Activated CD8-positive, alpha-beta memory T cell treated with anti-CD3 and anti-CD28 coated beads, Interleukin-2, amount 50 U/mL, for 4 hours (primary cell): ENCODE measurements at regions not wholly inside any gene's neighbourhood (a gene's known extent, or its start where the extent isn't known, plus 50 kb on each side); places are given as distances from the start of the nearest gene placed in this dataset.

ENCODE experiments used
- DNase-seq: peaks from one replicate; pipeline ENCODE4 v3.0.0-alpha.2; 2020

DNA sequence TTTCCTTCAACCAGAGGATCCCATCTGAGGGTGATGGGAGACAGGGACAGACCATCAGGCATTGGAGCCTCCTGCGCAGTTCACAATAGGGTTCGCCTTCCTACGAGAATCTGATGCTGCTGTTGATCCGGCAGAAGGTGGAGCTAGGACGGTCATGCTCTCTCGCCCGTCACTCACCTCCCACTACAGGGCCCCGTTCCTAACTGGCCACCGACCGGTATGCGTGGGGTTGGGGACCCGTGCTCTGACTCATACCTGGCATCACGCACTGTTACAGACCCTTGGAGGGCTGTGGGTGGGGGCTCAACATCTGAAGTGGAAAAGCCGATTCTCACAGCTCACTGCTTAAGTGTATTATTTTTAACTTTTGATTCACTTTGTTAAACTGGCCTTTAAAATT, 402.3 kb downstream of the BRD1 start:
- DNase-seq: no peak

DNA sequence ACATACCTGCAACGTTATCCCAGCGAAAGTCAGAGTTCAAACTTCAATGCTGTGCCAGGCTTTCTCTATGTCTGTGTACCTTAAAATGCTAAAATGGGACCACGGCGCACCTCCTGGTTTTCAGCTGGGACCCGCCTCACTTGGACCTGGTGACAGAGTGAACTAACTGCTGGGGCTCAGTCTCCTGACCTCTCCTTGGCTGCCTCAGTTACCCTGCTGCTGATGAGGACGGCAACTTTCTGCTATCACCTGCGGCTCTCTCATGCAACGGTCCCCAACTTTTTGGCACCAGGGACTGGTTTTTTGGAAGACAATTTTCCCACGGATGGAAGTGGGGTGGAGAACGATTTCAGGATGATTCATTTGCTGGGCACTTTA, 402.8 kb downstream of the BRD1 start:
- DNase-seq: no peak

DNA sequence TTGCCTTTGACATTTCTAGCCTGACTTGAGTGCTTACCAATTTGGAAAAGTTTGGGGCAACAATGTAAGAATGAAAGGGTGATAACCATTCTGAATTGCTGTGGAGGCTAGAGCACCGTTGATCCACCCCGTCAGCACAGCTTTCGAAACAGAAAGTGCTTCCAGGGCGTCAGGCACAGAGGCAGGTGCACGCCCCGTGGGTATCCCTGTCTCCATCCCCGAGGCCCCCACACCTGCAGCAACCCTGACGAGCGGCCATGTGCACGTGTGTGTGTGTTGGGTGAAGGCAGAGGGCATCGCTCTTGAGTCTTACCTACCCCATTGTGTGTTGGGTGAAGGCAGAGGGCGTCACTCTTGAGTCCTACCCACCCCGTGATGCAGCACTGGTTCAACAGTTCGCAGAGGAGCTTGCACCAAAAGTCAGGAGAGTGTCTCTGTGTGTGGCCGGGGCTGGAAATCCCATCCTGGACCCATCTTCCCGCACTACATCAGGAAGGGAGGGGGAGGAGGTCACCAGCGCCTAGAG, 404.5 kb downstream of the BRD1 start:
- no peak for DNase-seq

DNA sequence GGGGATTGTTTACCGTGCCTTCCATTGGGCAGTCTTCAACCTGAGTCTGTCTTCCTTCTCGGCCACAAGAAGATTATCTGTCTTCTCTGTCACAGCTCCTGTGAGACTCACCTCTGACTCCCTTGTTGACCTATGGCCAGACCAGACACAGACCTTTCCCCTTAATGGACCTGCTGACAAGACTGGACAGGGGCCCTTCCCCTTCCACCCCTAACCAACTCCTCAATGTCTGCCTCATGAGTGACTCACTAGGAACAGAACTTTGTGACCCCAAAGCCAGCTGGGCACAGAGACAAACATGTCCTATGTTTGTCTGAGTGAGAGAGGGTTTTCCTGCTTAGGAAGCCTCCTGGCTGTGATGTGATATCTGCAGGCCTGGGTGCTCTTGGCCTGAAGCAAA, 405.0 kb downstream of the BRD1 start:
- DNase-seq: no peak

DNA sequence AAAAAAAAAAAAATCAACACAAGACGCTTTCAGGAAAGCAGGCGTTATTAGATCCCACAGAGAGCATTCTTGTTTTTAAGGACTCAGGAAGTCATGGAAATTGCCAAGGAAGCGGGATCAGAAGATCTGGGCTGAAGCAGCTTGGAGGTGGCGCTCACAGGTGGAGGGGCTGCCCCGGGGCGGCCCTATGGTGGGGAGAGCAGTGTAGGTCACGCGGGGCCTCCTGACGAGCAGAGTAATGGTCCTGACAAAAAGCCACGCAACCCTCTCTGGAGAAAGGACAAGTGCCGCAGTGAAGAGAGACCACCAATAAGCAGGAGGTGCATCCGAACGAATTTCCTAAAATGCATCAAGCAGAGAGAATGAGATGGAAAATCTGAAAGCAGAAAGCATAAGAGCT, 407.0 kb downstream of the BRD1 start:
- no peak for DNase-seq

DNA sequence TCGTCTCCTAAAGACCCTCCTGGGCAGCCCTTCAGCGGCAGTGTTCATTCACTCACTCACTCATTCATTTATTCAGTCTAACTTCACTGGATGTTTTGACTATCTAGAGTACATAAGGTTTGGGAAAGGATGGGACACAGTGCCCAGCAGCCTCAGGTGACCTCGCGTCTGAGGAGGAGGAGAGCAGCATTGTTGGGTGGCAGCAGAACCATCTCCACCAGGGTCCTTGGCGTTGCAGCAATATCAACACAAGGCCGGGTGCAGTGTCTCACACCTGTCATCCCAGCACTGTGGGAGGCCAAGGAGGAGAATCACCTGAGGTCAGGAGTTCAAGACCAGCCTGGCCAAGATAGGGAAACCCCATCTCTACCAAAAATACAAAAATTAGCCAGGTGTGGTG, 408.0 kb downstream of the BRD1 start:
- DNase-seq: no peak

DNA sequence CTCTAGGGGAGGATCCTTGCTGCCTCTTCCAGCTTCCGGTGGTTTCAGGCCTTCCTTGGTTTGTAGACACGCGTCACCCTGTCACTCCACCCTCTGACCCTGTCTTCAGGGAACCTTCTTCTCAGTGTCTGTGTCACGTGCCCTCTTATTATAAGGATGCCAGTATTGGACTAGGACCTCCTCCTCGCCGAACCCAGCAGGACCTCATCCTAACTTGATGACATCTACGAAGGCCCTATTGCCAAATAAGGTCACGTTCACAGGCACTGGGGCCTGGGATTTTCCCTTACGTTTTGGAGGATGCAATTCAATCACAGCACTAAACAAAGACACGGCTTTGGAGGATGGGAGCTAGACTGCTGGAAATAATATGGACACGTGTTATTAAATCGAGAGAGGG, 408.7 kb downstream of the BRD1 start:
- no peak for DNase-seq

DNA sequence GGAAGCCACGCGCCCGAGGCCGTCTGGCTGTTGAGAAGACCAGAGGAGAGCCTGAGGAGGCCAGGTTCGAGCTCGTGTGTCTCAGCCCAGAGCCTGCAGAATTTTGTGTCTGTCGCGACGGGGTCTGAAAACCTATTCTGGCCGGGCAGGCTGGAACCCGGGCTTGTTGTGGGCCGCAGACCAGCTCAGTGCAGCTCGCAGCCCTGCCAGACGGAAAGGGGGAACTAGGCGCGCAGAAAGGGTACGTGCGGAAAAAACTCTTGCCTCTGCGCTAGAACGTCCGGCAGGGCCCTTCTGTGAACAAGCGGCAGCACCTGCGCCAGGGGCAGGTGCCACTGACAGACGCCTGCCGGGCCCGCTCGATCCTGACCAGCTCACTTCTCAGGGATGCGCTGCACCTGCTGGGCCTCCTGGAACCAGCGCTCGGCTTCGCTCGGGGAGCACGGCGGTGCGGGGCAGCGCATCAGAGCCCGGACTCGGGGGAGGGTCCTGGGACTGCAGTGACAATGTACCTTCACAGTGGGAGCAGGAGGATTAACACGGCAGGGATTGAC, 409.3 kb downstream of the BRD1 start:
- no peak for DNase-seq

DNA sequence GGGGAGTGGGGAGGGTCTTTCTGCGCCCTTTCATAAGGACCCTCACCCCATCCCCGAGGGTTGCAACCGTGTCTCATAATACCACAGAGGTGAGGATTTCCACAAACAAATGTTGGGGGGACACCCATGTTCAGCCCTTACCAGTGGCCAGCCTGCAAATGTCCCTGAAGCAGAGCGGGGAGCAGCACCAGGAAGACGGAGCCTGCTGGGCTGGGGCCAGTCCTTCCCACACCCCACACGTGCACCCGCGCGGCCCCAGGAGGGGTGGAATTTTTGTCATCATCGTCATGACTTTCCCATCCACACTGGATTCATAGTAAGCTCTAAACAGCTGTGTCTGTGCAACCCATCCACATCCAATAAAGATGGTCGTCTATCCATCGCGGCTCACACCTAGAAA, 409.8 kb downstream of the BRD1 start:
- no peak for DNase-seq

DNA sequence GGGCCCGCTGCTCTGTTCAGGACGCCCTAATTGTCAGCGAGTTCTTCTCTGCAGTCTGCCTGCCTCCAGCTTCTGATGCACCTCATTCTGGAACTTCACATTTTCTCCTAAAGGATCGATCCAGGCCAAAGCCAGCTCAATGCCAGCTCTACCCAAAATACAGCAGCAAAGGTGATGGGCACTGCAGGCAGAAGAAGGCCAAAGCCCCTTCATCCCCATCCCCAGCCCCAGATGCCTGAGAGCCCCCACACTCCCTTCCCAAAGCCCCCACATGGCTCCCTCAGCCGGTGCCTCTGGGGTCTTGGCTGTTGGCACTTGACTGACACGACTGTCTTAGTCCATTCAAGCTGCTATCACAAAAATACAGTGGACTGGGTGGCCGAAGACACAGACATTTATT, 410.3 kb downstream of the BRD1 start:
- no peak for DNase-seq

DNA sequence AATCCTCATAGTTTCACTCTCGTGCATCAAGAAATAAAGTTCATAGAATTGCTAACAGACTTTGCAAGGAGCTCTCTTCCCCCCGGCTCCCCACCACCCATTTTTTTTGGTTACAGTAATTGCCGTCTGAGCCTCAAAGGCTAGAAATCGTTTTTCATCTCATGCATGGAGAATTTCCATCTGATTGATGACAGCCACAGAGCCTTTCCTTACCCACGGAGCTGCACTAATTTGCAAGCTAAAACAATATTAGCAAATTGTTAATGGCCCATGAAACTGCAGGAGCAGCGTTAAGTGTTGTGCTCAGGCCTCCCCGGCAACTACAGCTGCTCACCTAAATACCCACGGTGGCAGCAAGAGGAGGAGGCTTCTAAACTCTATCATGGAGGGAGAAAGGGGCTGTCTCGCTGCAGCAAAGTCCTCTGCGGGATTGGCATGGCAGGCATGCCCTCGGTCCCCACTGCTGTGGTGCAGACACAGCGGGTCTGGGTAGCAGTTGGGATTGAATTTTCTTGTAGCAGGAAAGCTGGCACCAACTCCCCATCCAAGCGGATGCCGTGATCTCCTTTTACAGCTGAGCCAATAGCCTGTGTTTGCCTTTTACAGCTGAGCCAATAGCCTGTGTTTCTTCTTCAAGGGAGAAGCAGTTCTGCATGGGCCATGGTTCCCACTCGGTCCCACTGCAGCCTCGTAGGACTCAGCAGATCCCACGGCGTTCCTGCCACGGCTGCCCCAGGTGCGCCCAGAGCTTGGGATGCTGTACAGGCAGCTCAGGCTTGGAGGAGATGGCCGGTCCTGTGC, 412.3 kb downstream of the BRD1 start:
- DNase-seq: no peak

DNA sequence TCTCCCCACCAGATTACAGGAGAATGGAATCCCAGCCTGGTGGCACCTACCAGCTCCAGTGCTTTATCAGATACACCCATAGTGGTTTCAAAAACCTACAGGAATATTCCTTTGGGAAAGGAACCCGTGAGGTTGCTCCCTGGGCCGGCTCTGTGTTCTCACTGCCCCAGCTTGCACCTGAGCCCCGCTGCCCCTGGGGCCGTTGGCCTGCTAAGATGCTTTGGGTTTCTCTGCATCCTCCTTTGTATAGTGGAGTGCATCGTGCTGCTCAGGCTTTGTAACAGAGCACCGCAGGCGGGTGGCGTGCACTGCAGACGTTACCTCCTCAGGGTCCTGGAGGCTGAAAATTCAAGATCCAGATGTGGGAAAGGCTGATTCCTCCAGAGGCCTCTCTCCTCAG, 414.1 kb downstream of the BRD1 start:
- no peak for DNase-seq

DNA sequence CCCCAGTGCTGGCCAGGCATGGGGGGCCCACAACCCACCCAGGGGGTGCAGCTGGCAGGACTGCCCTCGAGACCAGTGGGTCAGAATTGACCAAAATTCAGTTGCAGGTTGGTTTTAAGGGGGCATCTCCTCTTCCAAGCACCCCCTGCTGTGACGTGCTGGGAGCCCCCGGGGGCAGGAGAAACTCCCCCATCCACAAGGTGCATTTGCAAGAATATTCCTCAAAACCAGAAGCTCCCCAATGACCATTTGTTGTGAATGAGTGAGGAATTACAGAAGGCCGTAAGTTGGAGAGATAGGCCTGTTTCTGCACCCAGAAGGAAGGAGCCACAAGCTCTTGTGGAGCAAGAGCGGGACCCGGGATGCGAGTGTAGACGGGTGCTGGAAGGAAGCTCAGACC, 414.5 kb downstream of the BRD1 start:
- no peak for DNase-seq

DNA sequence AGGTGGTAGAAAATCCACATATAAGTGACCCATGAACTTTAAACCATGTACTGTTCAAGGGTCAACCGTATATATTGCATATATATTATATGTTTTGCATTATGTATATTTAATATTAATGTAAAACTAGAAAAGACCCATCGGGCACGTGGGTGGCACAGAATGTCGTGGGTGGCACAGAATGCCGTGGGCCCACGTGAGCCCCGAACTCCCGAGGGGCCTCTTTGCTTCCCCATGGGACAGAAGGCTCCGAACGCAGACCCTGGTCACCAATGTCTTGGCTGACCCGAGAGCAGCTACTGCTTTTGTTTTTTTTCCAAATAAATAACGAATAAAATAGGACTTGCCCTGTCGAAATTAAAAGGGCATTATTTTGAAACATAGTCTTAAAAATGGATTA, 415.4 kb downstream of the BRD1 start:
- no peak for DNase-seq

DNA sequence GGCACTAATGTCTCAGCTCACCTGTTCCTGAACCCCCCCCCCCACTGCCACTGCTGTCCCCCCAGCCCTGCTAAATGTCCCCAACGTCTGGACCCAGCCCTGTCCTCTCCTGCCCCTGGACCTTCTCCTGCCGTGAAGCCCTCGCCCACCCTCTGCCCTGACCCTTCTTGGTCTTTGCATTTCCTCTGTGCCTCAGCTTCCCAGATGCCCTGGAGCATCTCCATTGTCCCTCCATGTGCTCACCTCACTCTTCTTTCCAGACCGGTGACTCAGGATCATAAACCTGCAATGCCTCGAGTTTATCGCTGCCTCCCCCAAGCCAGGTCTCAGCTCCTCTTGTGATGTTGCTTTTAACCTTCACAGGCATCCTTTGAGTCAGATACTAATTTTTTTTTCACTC, 416.4 kb downstream of the BRD1 start:
- DNase-seq: no peak

DNA sequence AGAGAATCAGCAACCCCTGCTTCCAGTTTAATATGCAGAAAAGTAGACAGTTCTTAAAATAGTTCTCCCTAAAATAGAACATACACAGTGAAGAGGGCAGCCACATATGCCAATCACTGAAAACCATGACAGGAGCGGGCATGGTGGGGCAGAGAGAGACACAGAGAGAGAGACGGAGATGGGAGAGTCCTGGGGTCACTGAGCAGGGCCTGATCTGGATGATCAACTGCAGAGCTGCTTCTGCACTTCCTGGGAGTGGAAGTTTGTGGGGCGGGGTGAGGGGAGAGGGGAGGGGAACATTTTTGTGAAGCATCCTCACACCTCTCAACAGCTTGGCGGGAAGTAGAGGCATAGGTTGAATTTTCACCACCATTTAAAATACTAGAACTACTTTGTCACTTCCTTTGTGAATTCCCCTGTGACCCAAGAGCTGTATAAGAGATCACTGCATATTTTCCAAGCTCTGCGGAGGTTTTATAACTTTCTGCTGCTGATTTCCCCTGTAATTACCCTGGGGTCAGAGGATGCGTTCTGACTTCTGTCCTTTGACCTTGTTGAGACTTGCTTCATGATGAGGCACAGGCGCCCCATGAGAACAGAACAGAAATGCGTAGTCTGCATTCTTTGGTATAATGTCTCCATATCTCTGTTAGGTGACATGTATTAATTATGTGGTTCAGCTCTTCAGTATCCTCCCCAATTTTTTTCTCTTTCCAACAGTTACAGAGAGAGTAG, 419.4 kb downstream of the BRD1 start:
- no peak for DNase-seq

DNA sequence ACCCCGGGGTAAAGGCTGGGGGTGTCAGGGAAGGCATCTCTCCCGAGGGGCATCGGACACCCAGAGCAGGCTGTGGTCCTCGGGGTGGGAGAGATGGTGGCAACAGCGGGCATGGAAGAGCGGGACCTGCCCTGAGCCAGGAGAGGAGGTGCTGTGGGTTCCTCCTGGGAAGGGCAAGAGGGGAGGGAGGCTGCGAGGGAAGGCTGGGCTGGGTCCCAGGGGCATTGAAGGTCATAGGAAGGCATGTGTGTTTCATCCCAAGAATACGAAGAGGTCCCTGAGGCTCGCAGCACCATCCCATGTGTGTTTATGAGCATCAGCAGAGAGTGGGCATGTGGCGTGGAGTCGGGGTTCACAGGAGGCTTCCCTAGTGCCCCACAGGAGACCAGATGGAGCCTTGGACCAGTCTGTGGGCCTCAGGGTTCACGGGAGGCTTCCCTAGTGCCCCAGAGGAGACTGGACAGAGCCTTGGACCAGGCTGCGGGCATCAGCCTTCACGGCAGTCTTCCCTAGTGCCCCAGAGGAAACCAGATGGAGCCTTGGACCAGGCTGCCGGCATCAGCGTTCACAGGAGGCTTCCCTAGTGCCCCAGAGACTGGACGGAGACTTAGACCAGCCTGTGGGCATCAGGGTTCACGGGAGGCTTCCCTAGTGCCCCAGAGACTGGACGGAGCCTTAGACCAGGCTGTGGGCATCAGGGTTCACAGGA, 420.6 kb downstream of the BRD1 start:
- no peak for DNase-seq

DNA sequence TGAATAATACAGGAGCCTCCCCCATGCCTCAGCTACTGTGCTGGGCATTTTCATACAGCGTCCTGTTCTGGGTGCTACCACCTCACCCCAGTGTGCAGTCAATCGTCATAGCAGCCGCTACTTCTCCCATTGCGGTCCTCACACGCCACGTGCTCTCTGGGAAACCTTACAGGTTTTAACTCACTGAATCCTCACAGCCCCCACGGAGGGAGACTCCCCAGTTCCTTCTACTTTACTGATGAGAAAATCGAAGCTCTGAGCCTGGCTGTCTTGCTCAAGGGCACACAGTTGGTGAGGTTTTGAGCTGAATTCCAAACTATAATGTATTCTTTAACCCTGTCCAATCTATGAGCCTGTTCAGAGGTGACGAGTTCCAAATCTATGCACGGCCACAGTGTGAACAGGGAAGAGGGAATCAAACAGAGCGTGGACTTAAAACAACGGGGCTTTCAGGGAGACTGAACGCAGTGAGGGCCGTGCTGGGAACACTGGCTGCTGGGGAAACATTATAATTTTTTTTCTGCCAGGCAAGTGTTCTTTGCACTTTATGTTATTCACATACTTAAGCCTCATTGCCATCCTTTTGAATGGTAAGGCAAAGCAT, 421.5 kb downstream of the BRD1 start:
- no peak for DNase-seq

DNA sequence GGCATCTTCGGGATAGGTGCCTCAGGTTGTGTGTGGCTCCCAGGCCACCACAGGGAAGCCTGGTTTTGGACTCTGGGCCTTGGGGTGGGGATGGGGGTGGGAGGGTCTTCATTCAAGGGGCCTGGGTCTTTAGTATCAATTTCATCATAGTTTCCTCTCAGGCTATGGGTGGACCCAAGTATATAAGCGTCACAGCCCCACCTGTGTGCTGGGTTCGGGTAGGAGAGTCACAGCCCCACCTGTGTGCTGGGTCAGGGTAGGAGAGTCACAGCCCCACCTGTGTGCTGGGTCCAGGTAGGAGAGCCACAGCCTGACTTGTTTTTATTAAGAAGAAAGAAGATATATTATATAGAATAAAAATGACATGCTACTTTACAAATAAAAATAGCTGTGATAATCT, 422.1 kb downstream of the BRD1 start:
- no peak for DNase-seq

DNA sequence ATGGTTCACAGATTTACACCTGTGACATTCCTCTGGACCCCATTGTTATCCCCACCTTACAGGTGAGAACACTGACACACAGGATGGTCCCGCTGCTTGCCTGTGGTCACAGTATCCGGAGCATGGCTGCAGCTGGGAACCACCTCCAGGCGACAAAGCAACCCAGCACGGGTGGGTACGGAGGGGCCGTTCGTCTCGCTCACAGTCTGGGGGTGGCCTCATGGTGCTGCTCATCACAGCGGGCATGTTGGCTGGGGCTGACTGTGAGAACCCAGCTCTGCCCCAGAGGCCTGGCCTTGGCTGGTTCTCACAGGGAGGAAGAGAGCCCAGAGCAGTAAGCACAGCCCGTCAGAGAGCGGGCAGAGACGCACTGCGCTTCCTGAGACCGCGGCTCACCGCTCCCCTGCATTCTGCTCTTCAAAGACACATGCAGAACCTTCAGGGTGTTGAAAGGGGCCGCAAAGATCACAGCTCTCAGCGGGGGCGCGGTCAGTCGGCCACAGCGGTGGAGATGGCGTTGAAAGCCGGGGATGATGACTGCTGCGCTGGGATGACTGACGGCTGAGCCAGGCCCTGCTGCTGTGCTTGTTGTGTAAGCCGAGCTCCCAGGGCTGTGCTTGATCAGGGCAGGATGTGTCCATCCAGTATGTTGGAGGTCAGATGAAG, 423.0 kb downstream of the BRD1 start:
- no peak for DNase-seq

DNA sequence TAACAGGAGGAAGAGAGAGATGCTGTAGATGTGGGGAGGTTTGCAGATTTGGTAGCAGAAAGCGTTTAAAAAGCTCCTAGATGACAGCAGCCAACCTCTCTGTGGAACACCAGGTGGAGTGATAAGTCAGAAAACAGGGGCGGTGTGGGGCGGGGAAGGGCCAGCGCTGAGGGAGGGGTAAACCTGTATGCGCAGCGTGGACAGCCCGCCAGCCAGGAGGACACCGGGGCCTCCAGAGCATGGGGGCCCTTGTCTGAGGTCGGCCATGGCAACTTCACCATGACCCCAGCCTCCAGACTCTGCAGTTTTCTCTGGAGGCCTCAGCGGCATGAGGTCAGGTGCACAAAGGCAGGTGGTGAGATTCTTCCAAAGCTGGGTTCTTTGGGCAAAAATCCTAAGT, 423.7 kb downstream of the BRD1 start:
- no peak for DNase-seq

DNA sequence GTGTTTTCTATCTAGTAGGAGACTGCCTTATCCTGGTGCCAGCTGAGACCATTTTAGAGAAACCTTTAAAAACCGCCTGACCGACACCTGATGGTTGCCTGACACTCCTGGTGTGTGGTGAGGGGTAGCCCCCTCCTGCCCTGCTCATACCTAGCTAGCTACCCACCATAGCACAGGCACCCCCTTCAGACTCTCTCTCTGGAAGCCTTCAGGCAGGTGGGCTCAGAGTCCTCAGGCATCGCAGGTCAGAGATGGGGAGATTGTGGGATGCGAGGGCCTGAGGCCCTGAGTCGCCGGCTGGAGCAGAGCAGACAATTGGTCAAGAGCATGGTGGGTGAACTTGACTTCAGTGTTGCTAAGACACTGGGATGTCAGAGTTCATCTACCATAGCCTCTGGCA, 424.6 kb downstream of the BRD1 start:
- no peak for DNase-seq

DNA sequence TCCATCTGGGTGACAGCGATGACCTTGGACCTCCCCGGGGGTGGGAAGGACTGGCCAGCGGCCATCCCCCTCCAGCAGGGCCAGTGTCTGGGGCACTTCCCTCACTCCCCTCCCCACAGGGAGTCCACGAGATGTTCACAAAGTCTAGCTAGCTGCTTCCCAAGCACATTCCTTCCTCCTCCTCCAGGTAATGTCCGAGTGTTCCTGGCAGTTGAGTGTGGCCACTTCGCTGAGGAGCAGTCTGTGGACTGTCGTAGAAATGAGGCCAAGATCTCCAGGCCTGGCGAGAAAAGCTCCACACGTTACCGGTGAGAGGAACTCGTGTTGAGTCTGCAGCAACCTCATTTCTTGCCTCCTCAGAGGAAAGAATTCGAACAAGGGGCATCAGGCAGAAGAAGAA, 425.5 kb downstream of the BRD1 start:
- DNase-seq: no peak
